ENCODE measurements at regions not wholly inside any gene's neighbourhood (a gene's known extent, or its start where the extent isn't known, plus 50 kb on each side); places are given as distances from the start of the nearest gene placed in this dataset.
"Not testable (repeated sequence)": the region's sequence is repeated elsewhere in the genome, so short reads cannot be mapped to it uniquely, and the experiment has no call there.

GRCh38 chr21:15671188-15671587, 58.6 kb upstream of the USP25 start:
- intact Hi-C loops (cut with micrococcal nuclease) = loop anchor here in 1 of 2 donors (5.0 kb wide), 1 partner anchor 1224 kb away; no protein-coding TSS in a partner anchor
- H3K27me3 ChIP-seq (ENCODE audit: control insufficient read depth in 2 of 2, insufficient read depth in 2 of 2, low read length in 2 of 2) = no peaks in the 10 kb centered on the region
- no peaks in the 10 kb centered on the region for H3K4me1 ChIP-seq (ENCODE audit: control insufficient read depth in 2 of 2, insufficient read depth in 2 of 2, low read length in 2 of 2)
- DNase-seq = no peak
- ChIA-PET POLR2A (interaction anchor here (0.5 to 0.7 kb wide), 2 partner anchors 38 to 1077 kb away, joined by 3 to 6 read pairs; no protein-coding TSS in a partner anchor), CTCF (no interaction called here)
- no peak overlapping the region for H3K27ac ChIP-seq (ENCODE audit: low read depth, low read length)
- Mint-ChIP-seq H3K9me3 (peaks cover 0 to 3% (median 0%) of the 10 kb centered on the region in 11 donors), H3K36me3 (no peaks in the 10 kb centered on the region), H3K27ac (no peak overlapping the region), H3K27me3 (no peaks in the 10 kb centered on the region), H3K4me1 (no peaks in the 10 kb centered on the region), H3K4me3 (no peak overlapping the region)
- no peaks in the 10 kb centered on the region for H3K36me3 ChIP-seq (ENCODE audit: control insufficient read depth in 2 of 3, insufficient read depth in 3 of 3, low read length in 3 of 3)
- no peaks in the 10 kb centered on the region for H3K9me3 ChIP-seq (ENCODE audit: control insufficient read depth in 2 of 3, low read length in 3 of 3)
- ATAC-seq = no peak
- H3K4me3 ChIP-seq (ENCODE audit: low read length) = no peak overlapping the region

GRCh38 chr21:15672578-15672977, 57.2 kb upstream of the USP25 start:
- POLR2A ChIA-PET = not testable (repeated sequence)

GRCh38 chr21:15676935-15677334, 52.8 kb upstream of the USP25 start:
- Histone ChIP-seq H3K4me3 (ENCODE audit: low read length) (no peak overlapping the region), H3K4me1 (ENCODE audit: control insufficient read depth in 2 of 2, insufficient read depth in 2 of 2, low read length in 2 of 2) (no peaks in the 10 kb centered on the region), H3K27me3 (ENCODE audit: control insufficient read depth in 2 of 2, insufficient read depth in 2 of 2, low read length in 2 of 2) (no peaks in the 10 kb centered on the region), H3K36me3 (ENCODE audit: control insufficient read depth in 2 of 3, insufficient read depth in 3 of 3, low read length in 3 of 3) (no peaks in the 10 kb centered on the region), H3K9me3 (ENCODE audit: control insufficient read depth in 2 of 3, low read length in 3 of 3) (no peaks in the 10 kb centered on the region), H3K27ac (ENCODE audit: low read depth, low read length) (no peak overlapping the region)
- intact Hi-C loops (cut with micrococcal nuclease) = loop anchor here in 1 of 2 donors (5.0 kb wide), 1 partner anchor 150 kb away; no protein-coding TSS in a partner anchor
- DNase-seq (no peak), ATAC-seq (no peak)
- Mint-ChIP-seq H3K9me3 (peaks cover 0 to 3% (median 0%) of the 10 kb centered on the region in 11 donors), H3K27ac (no peak overlapping the region), H3K36me3 (no peaks in the 10 kb centered on the region), H3K27me3 (no peaks in the 10 kb centered on the region), H3K4me3 (no peak overlapping the region), H3K4me1 (no peaks in the 10 kb centered on the region)
- CTCF ChIA-PET = no interaction called here
- POLR2A ChIA-PET = no interaction called here

More at GRCh38 chr21:15672578-15672977, 57.2 kb upstream of the USP25 start:
- H3K36me3 Mint-ChIP-seq; CTCF ChIA-PET; H3K4me3 Mint-ChIP-seq; H3K27me3 ChIP-seq (ENCODE audit: control insufficient read depth in 2 of 2, insufficient read depth in 2 of 2, low read length in 2 of 2); H3K4me3 ChIP-seq (ENCODE audit: low read length); H3K9me3 ChIP-seq (ENCODE audit: control insufficient read depth in 2 of 3, low read length in 3 of 3); H3K9me3 Mint-ChIP-seq; H3K27ac Mint-ChIP-seq; DNase-seq; H3K4me1 ChIP-seq (ENCODE audit: control insufficient read depth in 2 of 2, insufficient read depth in 2 of 2, low read length in 2 of 2); H3K36me3 ChIP-seq (ENCODE audit: control insufficient read depth in 2 of 3, insufficient read depth in 3 of 3, low read length in 3 of 3); H3K27me3 Mint-ChIP-seq; H3K4me1 Mint-ChIP-seq; ATAC-seq; H3K27ac ChIP-seq (ENCODE audit: low read depth, low read length): not testable (repeated sequence)
- intact Hi-C loops (cut with micrococcal nuclease) = loop anchor here in 1 of 2 donors (5.0 kb wide), 1 partner anchor 1225 kb away; no protein-coding TSS in a partner anchor

GRCh38 chr21:15679630-15680029, 50.2 kb upstream of the USP25 start:
- no peaks in the 10 kb centered on the region for H3K36me3 Mint-ChIP-seq
- no peak for DNase-seq
- no peak for ATAC-seq
- no peak overlapping the region for H3K27ac ChIP-seq (ENCODE audit: low read depth, low read length)
- intact Hi-C loops (cut with micrococcal nuclease) = loop anchor here (1.0 to 5.0 kb wide), 2 partner anchors 147 to 148 kb away; no protein-coding TSS in a partner anchor
- POLR2A ChIA-PET = no interaction called here
- H3K36me3 ChIP-seq (ENCODE audit: control insufficient read depth in 2 of 3, insufficient read depth in 3 of 3, low read length in 3 of 3) = no peaks in the 10 kb centered on the region
- H3K4me1 Mint-ChIP-seq = peaks cover 0 to 9% (median 6%) of the 10 kb centered on the region in 7 donors
- peaks cover 0 to 4% (median 0%) of the 10 kb centered on the region in 11 donors for H3K9me3 Mint-ChIP-seq
- H3K4me1 ChIP-seq (ENCODE audit: control insufficient read depth in 2 of 2, insufficient read depth in 2 of 2, low read length in 2 of 2) = no peaks in the 10 kb centered on the region
- no peaks in the 10 kb centered on the region for H3K27me3 ChIP-seq (ENCODE audit: control insufficient read depth in 2 of 2, insufficient read depth in 2 of 2, low read length in 2 of 2)
- H3K27ac Mint-ChIP-seq = no peak overlapping the region
- H3K27me3 Mint-ChIP-seq = no peaks in the 10 kb centered on the region
- no peaks in the 10 kb centered on the region for H3K9me3 ChIP-seq (ENCODE audit: control insufficient read depth in 2 of 3, low read length in 3 of 3)
- no peak overlapping the region for H3K4me3 Mint-ChIP-seq
- no peak overlapping the region for H3K4me3 ChIP-seq (ENCODE audit: low read length)
- CTCF ChIA-PET = no interaction called here
